GM12878 (cell line): ENCODE measurements at regions not wholly inside any gene's neighbourhood (a gene's known extent, or its start where the extent isn't known, plus 50 kb on each side); places are given as distances from the start of the nearest gene placed in this dataset.

Source experiments
- ATAC-seq: fragments of 200-7000 bp; cut with Tn5 transposase; 3 replicates; pipeline ENCODE4 v1.9.1; 2020; ENCODE audit warnings: mild to moderate bottlenecking, moderate library complexity
- BruUV-seq: library from RNA; stranded (reverse); fragments of 400-500 nt; replicated peaks from 2 replicates; lab custom pipeline; 2021; lab: Mats Ljungman, UMichigan
- CTCF ChIA-PET: fragments of 300-600 bp; sonication (Branson Sonifier 250); formaldehyde crosslinking; extraction: SDS; loops from one replicate; lab custom pipeline; 2021; ENCODE audit warnings: inconsistent platforms; lab: Yijun Ruan, JAX
- POLR2A ChIA-PET: fragments of 350-600 bp; formaldehyde crosslinking; extraction: SDS; loops from one replicate; lab custom pipeline; 2021; ENCODE audit warnings: inconsistent platforms; lab: Charles Lee
- RAD21 ChIA-PET: fragments of 300-600 bp; sonication (Branson Sonifier 250); formaldehyde crosslinking; loops from one replicate; lab custom pipeline; 2023; ENCODE audit warnings: antibody characterized with exemption; ENCODE audit not compliant: unreplicated experiment; lab: Charles Lee
- SMC1A ChIA-PET: fragments of 300-600 bp; sonication (Branson Sonifier 250); formaldehyde crosslinking; loops from one replicate; lab custom pipeline; 2023; ENCODE audit not compliant: unreplicated experiment, uncharacterized antibody; lab: Charles Lee
- DNase-seq: peaks from one replicate; pipeline ENCODE4 v3.0.0-alpha.2; 2011; ENCODE audit warnings: low read depth, low spot score
- FAIRE-seq: peaks from 3 replicates; lab custom pipeline; 2011; peaks lifted over from hg19 to GRCh38; lab: Jason Lieb, UNC
- H2AFZ ChIP-seq: 2 replicates; pipeline ENCODE4 v1.6.0; 2011; ENCODE audit warnings: low read depth, low read length, control low read depth; ENCODE audit not compliant: control insufficient read depth
- H3K27ac ChIP-seq: 2 replicates; pipeline ENCODE4 v1.5.1; 2011; ENCODE audit warnings: control low read depth; ENCODE audit not compliant: control insufficient read depth, insufficient read depth
- H3K27me3 ChIP-seq, 2 experiments: replicated peaks in 1 of 2; 2 replicates each; pipeline versions ENCODE4 v1.6.0 to v1.6.1; 2011; ENCODE audit warnings: low read length in 1 of 2; ENCODE audit not compliant: control insufficient read depth in 2 of 2, insufficient read depth in 2 of 2
- H3K36me3 ChIP-seq, 2 experiments: 2 replicates each; pipeline ENCODE4 v1.5.1; 2011; ENCODE audit warnings: low read length in 1 of 2; ENCODE audit not compliant: control insufficient read depth in 2 of 2, insufficient read depth in 2 of 2
- H3K4me1 ChIP-seq: 2 replicates; pipeline ENCODE4 v1.6.1; 2011; ENCODE audit warnings: mild to moderate bottlenecking, low read length, moderate library complexity, mixed read lengths; ENCODE audit not compliant: control insufficient read depth, insufficient read depth
- H3K4me2 ChIP-seq: 2 replicates; pipeline ENCODE4 v1.6.0; 2011; ENCODE audit warnings: control low read depth; ENCODE audit not compliant: control insufficient read depth, insufficient read depth
- H3K4me3 ChIP-seq: fragments of 200-600 bp; sonication (generic); 2 replicates; pipeline ENCODE4 v1.5.1; 2016
- H3K79me2 ChIP-seq: 2 replicates; pipeline ENCODE4 v1.6.0; 2011; ENCODE audit warnings: low read length; ENCODE audit not compliant: control insufficient read depth, insufficient read depth
- H3K9ac ChIP-seq: 2 replicates; pipeline ENCODE4 v1.8.0; 2011; ENCODE audit warnings: low read length, control low read depth, mixed read lengths; ENCODE audit not compliant: control insufficient read depth, insufficient read depth
- H3K9me3 ChIP-seq: replicated peaks from 3 replicates; pipeline ENCODE4 v1.5.1; 2011; ENCODE audit warnings: mild to moderate bottlenecking, low read length; ENCODE audit not compliant: control insufficient read depth, insufficient read depth
- H4K20me1 ChIP-seq: 2 replicates; pipeline ENCODE4 v1.6.0; 2011; ENCODE audit not compliant: control insufficient read depth, insufficient read depth
- CBX3 ChIP-seq: fragments of 200-600 bp; sonication (generic); IDR thresholded peaks from 2 replicates; pipeline ENCODE4 v1.6.1; 2016; ENCODE audit warnings: low read depth, borderline replicate concordance
- CHD2 ChIP-seq: IDR thresholded peaks from 2 replicates; pipeline ENCODE4 v1.6.1; 2011; ENCODE audit warnings: low read depth, low read length, improper control_type of control experiment, borderline replicate concordance
- EP300 ChIP-seq, 2 experiments: fragments of 150-350 bp in 1 of 2; IDR thresholded peaks; 2 replicates each; pipeline ENCODE4 v1.6.1; 2011 to 2012; ENCODE audit warnings: low read depth in 2 of 2, low read length in 2 of 2, borderline replicate concordance in 1 of 2, improper control_type of control experiment in 1 of 2, inconsistent platforms in 1 of 2; ENCODE audit not compliant: control insufficient read depth in 1 of 2
- FOXK2 ChIP-seq: fragments of 450-650 bp; IDR thresholded peaks from 2 replicates; pipeline ENCODE4 v1.6.1; 2017; ENCODE audit warnings: mild to moderate bottlenecking, moderate library complexity
- HDGF ChIP-seq: fragments of 450-650 bp; IDR thresholded peaks from 2 replicates; pipeline ENCODE4 v1.6.1; 2016; ENCODE audit warnings: antibody characterized with exemption
- NR2C1 ChIP-seq: fragments of 450-650 bp; IDR thresholded peaks from 2 replicates; pipeline ENCODE4 v1.6.1; 2017; ENCODE audit warnings: antibody characterized with exemption, mild to moderate bottlenecking, moderate library complexity
- POLR2AphosphoS5 ChIP-seq: IDR thresholded peaks from 2 replicates; pipeline ENCODE4 v1.6.1; 2011; ENCODE audit warnings: mild to moderate bottlenecking, low read length, inconsistent platforms
- TCF12 ChIP-seq: IDR thresholded peaks from 2 replicates; pipeline ENCODE4 v1.6.1; 2011; ENCODE audit warnings: low read depth, mild to moderate bottlenecking, low read length
- TCF7 ChIP-seq: IDR thresholded peaks from 2 replicates; pipeline ENCODE4 v1.6.1; 2014; ENCODE audit warnings: antibody characterized with exemption, borderline replicate concordance
- ZNF24 ChIP-seq: fragments of 450-650 bp; IDR thresholded peaks from 2 replicates; pipeline ENCODE4 v1.6.1; 2017; ENCODE audit warnings: antibody characterized with exemption, mild to moderate bottlenecking
- WGBS: methylation state at CpG from one replicate; pipeline ENCODE4 v1.1.6; 2016; ENCODE audit warnings: low lambda C conversion rate; ENCODE audit not compliant: insufficient replicate concordance, insufficient coverage; ENCODE audit errors: missing lambda C conversion rate; 5-methylcytosine and 5-hydroxymethylcytosine counted together
- in situ Hi-C: fragments of 300-500 bp; cut with MboI; formaldehyde crosslinking; loops from 9 replicates; pipeline ENCODE4 v1.14.3; 2018; ENCODE audit warnings: mixed read lengths
- intact Hi-C: fragments of 100-400 bp; cut with micrococcal nuclease; formaldehyde crosslinking; loops from one replicate; pipeline ENCODE4 v1.14.2; 2022; ENCODE audit not compliant: unreplicated experiment
- TF ChIP-seq, protein P1 (sequence below): IDR thresholded peaks from 2 replicates; pipeline ENCODE4 v1.6.1; 2012; ENCODE audit warnings: low read depth, low read length, improper control_type of control experiment
- TF ChIP-seq, protein P2 (sequence below): fragments of 450-650 bp; IDR thresholded peaks from 2 replicates; pipeline ENCODE4 v1.6.1; 2017; ENCODE audit warnings: low read depth, mild to moderate bottlenecking, moderate library complexity
- TF ChIP-seq, protein P3 (sequence below): IDR thresholded peaks from 2 replicates; pipeline ENCODE4 v1.6.1; 2011; ENCODE audit warnings: low read depth, mild to moderate bottlenecking, low read length, moderate library complexity, borderline replicate concordance; ENCODE audit errors: extremely low read depth

DNA sequence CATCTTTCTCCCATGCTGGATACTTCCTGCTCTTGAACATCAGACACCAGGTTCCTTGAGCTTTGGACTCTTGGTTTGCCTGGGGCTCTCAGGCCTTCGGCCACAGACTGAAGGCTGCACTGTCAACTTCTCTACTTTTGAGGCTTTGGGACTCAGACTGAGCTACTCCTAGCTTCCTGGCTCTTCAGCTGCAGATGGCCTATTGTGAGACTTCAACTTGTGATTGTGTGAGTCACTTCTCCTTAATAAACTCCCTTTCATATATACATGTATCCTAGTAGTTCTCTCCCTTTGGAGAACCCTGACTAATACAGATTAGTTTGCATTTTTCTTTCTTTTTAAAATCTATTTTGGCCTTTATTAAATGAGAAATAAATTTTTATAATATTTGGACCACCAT, 276.2 kb upstream of the SEMA3C start:
- 8% methylated on average over 1 of the region's 1 CpG for WGBS
- TF ChIP-seq CBX3 (no peak), HDGF (no peak), FOXK2 (no peak), POLR2AphosphoS5 (no peak), CHD2 (no peak), EP300 (IDR thresholded peaks at IDR 0.05; ENCODE audit: borderline replicate concordance in 1 of 2, control insufficient read depth in 1 of 2, low read depth in 2 of 2, low read length in 2 of 2) (no peak), NR2C1 (no peak), TCF12 (no peak), TCF7 (no peak), ZNF24 (no peak)
- TF ChIP-seq, protein P1, sequence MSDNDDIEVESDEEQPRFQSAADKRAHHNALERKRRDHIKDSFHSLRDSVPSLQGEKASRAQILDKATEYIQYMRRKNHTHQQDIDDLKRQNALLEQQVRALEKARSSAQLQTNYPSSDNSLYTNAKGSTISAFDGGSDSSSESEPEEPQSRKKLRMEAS: no peak
- TF ChIP-seq, protein P2, sequence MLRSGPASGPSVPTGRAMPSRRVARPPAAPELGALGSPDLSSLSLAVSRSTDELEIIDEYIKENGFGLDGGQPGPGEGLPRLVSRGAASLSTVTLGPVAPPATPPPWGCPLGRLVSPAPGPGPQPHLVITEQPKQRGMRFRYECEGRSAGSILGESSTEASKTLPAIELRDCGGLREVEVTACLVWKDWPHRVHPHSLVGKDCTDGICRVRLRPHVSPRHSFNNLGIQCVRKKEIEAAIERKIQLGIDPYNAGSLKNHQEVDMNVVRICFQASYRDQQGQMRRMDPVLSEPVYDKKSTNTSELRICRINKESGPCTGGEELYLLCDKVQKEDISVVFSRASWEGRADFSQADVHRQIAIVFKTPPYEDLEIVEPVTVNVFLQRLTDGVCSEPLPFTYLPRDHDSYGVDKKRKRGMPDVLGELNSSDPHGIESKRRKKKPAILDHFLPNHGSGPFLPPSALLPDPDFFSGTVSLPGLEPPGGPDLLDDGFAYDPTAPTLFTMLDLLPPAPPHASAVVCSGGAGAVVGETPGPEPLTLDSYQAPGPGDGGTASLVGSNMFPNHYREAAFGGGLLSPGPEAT: no peak
- TF ChIP-seq, protein P3, sequence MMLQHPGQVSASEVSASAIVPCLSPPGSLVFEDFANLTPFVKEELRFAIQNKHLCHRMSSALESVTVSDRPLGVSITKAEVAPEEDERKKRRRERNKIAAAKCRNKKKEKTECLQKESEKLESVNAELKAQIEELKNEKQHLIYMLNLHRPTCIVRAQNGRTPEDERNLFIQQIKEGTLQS: no peak
- Histone ChIP-seq H3K4me3 (no peak overlapping the region), H2AFZ (no peak overlapping the region), H3K27ac (no peak overlapping the region), H3K27me3 (no peaks in the 10 kb centered on the region), H3K9ac (no peak overlapping the region), H3K36me3 (no peaks in the 10 kb centered on the region), H3K9me3 (no peaks in the 10 kb centered on the region), H3K4me1 (no peaks in the 10 kb centered on the region), H4K20me1 (no peaks in the 10 kb centered on the region), H3K4me2 (no peak overlapping the region), H3K79me2 (no peaks in the 10 kb centered on the region)
- DNase-seq (no peak), ATAC-seq (no peak), FAIRE-seq (no peak)
- RAD21 ChIA-PET: no interaction called here
- no TSS peak for BruUV-seq
- in situ Hi-C loops: no loop called here
- POLR2A ChIA-PET: no interaction called here
- SMC1A ChIA-PET: no interaction called here
- intact Hi-C loops: no loop called here
- CTCF ChIA-PET: no interaction called here
